Epithelial cell of proximal tubule (primary cell): ENCODE measurements at regions not wholly inside any gene's neighbourhood (a gene's known extent, or its start where the extent isn't known, plus 50 kb on each side); places are given as distances from the start of the nearest gene placed in this dataset.

Source experiments
- DNase-seq: peaks from one replicate; pipeline ENCODE4 v3.0.0-alpha.2; 2011; ENCODE audit warnings: low read depth
- H3K4me3 ChIP-seq: 2 replicates; pipeline ENCODE4 v1.5.1; 2011; ENCODE audit warnings: low read depth, mild to moderate bottlenecking, low read length
- TF ChIP-seq, protein P1 (sequence below): conservative IDR thresholded peaks from 2 replicates; pipeline ENCODE4 v1.5.1; 2012; ENCODE audit warnings: low read depth, mild to moderate bottlenecking, low read length

GRCh38 chr5:33072726-33073125 lies 361.6 kb downstream of the NPR3 start:
- no peak for DNase-seq

DNA sequence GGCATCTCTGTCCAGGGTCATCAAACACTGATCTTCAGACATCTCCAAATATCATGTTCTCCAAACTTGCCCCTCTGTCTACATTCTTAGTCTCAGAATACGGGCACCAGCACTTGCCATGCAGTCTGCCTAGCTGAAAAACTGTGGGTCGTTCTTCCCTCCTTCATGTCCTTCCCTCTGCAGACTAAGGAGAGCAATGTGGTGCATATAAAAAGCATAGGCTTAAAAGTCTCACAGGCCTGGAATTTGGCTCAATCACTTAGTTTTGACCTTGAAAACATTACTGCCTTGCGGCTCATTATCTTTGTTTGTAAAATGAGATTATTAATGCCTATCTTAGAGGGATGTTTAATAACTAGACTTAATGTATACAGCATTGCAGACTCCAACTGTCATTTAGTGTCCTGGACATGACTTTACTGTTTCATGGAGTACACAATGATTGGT lies 362.8 kb downstream of the NPR3 start:
- TF ChIP-seq, protein P1, sequence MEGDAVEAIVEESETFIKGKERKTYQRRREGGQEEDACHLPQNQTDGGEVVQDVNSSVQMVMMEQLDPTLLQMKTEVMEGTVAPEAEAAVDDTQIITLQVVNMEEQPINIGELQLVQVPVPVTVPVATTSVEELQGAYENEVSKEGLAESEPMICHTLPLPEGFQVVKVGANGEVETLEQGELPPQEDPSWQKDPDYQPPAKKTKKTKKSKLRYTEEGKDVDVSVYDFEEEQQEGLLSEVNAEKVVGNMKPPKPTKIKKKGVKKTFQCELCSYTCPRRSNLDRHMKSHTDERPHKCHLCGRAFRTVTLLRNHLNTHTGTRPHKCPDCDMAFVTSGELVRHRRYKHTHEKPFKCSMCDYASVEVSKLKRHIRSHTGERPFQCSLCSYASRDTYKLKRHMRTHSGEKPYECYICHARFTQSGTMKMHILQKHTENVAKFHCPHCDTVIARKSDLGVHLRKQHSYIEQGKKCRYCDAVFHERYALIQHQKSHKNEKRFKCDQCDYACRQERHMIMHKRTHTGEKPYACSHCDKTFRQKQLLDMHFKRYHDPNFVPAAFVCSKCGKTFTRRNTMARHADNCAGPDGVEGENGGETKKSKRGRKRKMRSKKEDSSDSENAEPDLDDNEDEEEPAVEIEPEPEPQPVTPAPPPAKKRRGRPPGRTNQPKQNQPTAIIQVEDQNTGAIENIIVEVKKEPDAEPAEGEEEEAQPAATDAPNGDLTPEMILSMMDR, result no peak

More at GRCh38 chr5:33072726-33073125, 361.6 kb downstream of the NPR3 start:
- H3K4me3 ChIP-seq, result no peak overlapping the region
- TF ChIP-seq, protein P1, result no peak

GRCh38 chr5:33074548-33074947 lies 363.4 kb downstream of the NPR3 start:
- H3K4me3 ChIP-seq, result no peak overlapping the region
- DNase-seq, result no peak
- TF ChIP-seq, protein P1, result no peak

More for the DNA sequence above, 362.8 kb downstream of the NPR3 start:
- H3K4me3 ChIP-seq, result no peak overlapping the region
- DNase-seq, result no peak

- DNase-seq, result no peak
- no peak overlapping the region for H3K4me3 ChIP-seq
- TF ChIP-seq, protein P1, result no peak
Measured at GRCh38 chr5:33075731-33076130, 364.6 kb downstream of the NPR3 start.

- TF ChIP-seq, protein P1, result no peak
- H3K4me3 ChIP-seq, result no peak overlapping the region
- no peak for DNase-seq
Measured at GRCh38 chr5:33079548-33079947, 361.2 kb upstream of the TARS1 start.

GRCh38 chr5:33080287-33080686 lies 360.5 kb upstream of the TARS1 start:
- DNase-seq, result no peak
- TF ChIP-seq, protein P1, result no peak
- no peak overlapping the region for H3K4me3 ChIP-seq

DNA sequence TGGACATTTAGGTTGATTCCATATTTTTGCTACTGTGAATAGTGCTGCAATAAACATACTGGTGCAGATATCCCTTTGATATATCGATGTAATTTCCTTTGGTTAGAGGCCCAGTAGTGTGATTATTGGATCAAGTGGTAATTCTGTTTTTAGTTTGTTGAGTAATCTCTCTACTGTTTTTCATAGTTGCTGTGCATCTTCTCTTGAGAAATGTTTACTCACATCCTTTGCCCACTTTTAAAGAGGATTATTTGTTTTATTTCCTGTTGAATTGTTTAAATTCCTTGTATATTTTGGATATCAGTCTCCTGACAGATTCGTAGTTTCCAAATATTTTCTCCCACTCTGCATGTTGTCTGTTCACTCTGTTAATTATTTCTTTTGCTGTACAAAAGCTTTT lies 352.6 kb upstream of the TARS1 start:
- no peak overlapping the region for H3K4me3 ChIP-seq
- DNase-seq, result no peak
- TF ChIP-seq, protein P1, result no peak
